CD4-positive, CD25-positive, alpha-beta regulatory T cell (primary cell): ENCODE measurements at regions not wholly inside any gene's neighbourhood (a gene's known extent, or its start where the extent isn't known, plus 50 kb on each side); places are given as distances from the start of the nearest gene placed in this dataset.

Experiments
- ATAC-seq, 2 donors: fragments of 150-1000 bp; cut with Tn5 transposase; one replicate each; pipeline ENCODE4 v1.10.0; 2021; ENCODE audit warnings: low read depth in 2 of 2, moderate number of reproducible peaks in 2 of 2, moderate library complexity in 1 of 2
- DNase-seq, 3 donors: peaks; one replicate each; pipeline versions ENCODE4 v3.0.0 to v3.0.0-alpha.2; 2012 to 2022; ENCODE audit warnings: mixed read lengths in 1 of 3
- H3K27ac ChIP-seq: one replicate; pipeline ENCODE4 v1.7.0; 2013; ENCODE audit warnings: mild to moderate bottlenecking, low read length; ENCODE audit not compliant: insufficient read depth, poor library complexity, severe bottlenecking
- H3K27me3 ChIP-seq: one replicate; pipeline ENCODE4 v1.7.0; 2013; ENCODE audit warnings: low read length; ENCODE audit not compliant: control insufficient read depth, insufficient read depth
- H3K36me3 ChIP-seq: one replicate; pipeline ENCODE4 v1.7.0; 2013; ENCODE audit warnings: mild to moderate bottlenecking, low read length, moderate library complexity; ENCODE audit not compliant: control insufficient read depth, insufficient read depth
- H3K4me1 ChIP-seq: 2 replicates; pipeline ENCODE4 v1.7.0; 2013; ENCODE audit warnings: mild to moderate bottlenecking, low read length; ENCODE audit not compliant: insufficient read depth, control insufficient read depth, poor library complexity, severe bottlenecking
- H3K4me3 ChIP-seq: one replicate; pipeline ENCODE4 v1.7.0; 2013; ENCODE audit warnings: low read depth, mild to moderate bottlenecking, low read length, moderate library complexity
- H3K9me3 ChIP-seq, 2 experiments: 1 replicate in 1 of 2; 2 replicates in 1 of 2; pipeline ENCODE4 v1.7.0; 2013; ENCODE audit warnings: low read length in 2 of 2, mild to moderate bottlenecking in 1 of 2, moderate library complexity in 1 of 2; ENCODE audit not compliant: control insufficient read depth in 2 of 2
- H3K27ac Mint-ChIP-seq, 3 donors: one replicate each; pipeline ENCODE4 v1.8.0; 2020 to 2022; ENCODE audit warnings: mild to moderate bottlenecking in 3 of 3, mixed read lengths in 3 of 3, moderate library complexity in 2 of 3
- H3K27me3 Mint-ChIP-seq: one replicate; pipeline ENCODE4 v1.8.0; 2022; ENCODE audit warnings: mild to moderate bottlenecking, mixed read lengths
- H3K36me3 Mint-ChIP-seq: one replicate; pipeline ENCODE4 v1.8.0; 2020; ENCODE audit warnings: mixed read lengths
- H3K4me1 Mint-ChIP-seq, 4 donors: one replicate each; pipeline ENCODE4 v1.8.0; 2020 to 2022; ENCODE audit warnings: mixed read lengths in 4 of 4, mild to moderate bottlenecking in 1 of 4
- H3K4me3 Mint-ChIP-seq, 4 donors: one replicate each; pipeline ENCODE4 v1.8.0; 2020 to 2022; ENCODE audit warnings: mild to moderate bottlenecking in 4 of 4, mixed read lengths in 4 of 4, moderate library complexity in 3 of 4
- H3K9me3 Mint-ChIP-seq, 7 donors: one replicate each; pipeline ENCODE4 v1.8.0; 2020 to 2022; ENCODE audit warnings: mixed read lengths in 7 of 7, mild to moderate bottlenecking in 3 of 7, moderate library complexity in 2 of 7

DNA sequence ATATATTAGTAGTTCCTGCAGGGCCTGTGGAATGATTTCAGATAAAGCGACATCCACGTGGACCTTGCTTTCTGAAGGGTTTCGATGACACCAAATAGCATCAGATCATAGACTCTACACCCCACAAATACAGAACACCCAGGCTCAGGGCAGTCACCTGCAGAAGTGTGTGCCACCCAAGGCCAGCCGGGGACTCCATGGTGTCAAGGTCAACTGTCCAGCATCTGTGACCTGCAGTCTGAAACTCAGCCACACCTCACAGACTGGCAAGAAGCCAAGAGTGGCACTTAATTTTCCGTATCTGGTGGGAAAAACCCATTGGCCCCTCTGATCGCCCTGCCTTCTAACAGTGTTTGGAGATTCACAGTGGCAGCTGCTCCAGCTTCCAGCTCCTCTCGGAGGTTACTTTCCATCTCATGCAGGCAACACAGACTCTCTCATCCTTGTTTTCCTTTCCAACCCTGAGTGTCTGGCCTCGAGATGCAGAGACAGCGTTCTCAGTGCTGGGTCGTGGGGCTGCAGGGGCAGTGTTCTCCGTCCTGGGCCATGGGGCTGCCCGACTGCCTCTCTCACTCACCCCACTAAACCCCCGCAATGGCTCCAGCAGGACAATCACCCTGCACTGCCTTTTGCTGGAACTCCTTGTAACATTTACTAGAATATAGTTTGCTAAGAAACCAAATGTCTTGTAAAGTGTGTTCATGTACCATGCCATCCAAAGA lies 221.9 kb downstream of the IRX2 start:
- no peak for ATAC-seq
- Mint-ChIP-seq H3K4me1 (no peaks in the 10 kb centered on the region), H3K4me3 (no peak overlapping the region), H3K36me3 (no peaks in the 10 kb centered on the region), H3K27ac (no peak overlapping the region), H3K9me3 (peaks cover 0 to 19% (median 3%) of the 10 kb centered on the region in 7 donors), H3K27me3 (no peaks in the 10 kb centered on the region)
- DNase-seq = no peak
- H3K27ac ChIP-seq = no peak overlapping the region
- no peaks in the 10 kb centered on the region for H3K27me3 ChIP-seq
- H3K9me3 ChIP-seq = no peaks in the 10 kb centered on the region
- no peaks in the 10 kb centered on the region for H3K36me3 ChIP-seq
- H3K4me3 ChIP-seq = no peak overlapping the region
- no peaks in the 10 kb centered on the region for H3K4me1 ChIP-seq

DNA sequence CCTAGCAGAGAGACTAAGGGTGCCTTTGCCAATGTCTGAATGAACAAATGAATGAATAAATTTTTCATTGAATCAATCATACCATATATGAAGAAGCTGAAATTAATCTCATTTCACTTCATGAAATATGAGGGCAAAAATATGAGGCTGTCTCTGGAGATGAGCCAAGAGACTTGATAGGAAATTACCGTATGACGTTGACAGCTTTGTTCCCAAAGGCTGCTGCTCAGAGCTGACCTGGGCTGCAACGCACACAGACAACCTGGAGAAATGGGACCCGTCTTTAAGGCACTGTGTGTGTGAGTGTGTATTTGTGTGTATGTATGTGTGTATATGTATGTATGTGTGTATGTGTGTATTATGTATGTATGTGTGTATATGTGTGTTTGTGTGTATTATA lies 226.1 kb downstream of the IRX2 start:
- Mint-ChIP-seq H3K9me3 (peaks cover 0 to 16% (median 3%) of the 10 kb centered on the region in 7 donors), H3K27ac (no peak overlapping the region), H3K4me3 (no peak overlapping the region), H3K36me3 (no peaks in the 10 kb centered on the region), H3K27me3 (no peaks in the 10 kb centered on the region), H3K4me1 (no peaks in the 10 kb centered on the region)
- no peaks in the 10 kb centered on the region for H3K36me3 ChIP-seq
- H3K27me3 ChIP-seq = no peaks in the 10 kb centered on the region
- ATAC-seq (no peak), DNase-seq (no peak)
- H3K9me3 ChIP-seq = no peaks in the 10 kb centered on the region
- no peak overlapping the region for H3K4me3 ChIP-seq
- H3K4me1 ChIP-seq = no peaks in the 10 kb centered on the region
- no peak overlapping the region for H3K27ac ChIP-seq

DNA sequence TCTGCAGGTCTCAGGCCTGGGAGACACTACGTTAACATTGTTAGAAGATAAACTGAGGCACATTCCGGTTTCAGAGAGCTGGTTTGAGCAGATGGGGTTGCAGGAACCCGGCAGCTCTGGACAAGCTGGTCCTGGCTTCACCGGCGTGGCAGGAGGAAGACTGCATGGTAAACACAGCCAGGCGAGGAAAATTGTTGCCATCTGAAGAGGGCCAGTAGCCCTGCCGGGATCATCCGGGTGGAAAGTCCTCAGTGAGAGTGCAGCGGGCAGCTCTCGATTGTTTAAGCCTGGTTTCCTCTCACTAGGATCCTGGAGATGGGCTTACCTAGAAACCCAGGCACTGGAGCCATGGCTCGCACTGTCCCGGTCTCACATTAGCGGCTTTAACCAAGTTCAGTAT lies 226.9 kb downstream of the IRX2 start:
- no peaks in the 10 kb centered on the region for H3K36me3 Mint-ChIP-seq
- H3K27ac ChIP-seq = no peak overlapping the region
- H3K27ac Mint-ChIP-seq = no peak overlapping the region
- H3K4me3 Mint-ChIP-seq = no peak overlapping the region
- no peaks in the 10 kb centered on the region for H3K27me3 ChIP-seq
- no peak for DNase-seq
- no peaks in the 10 kb centered on the region for H3K36me3 ChIP-seq
- peaks cover 0 to 16% (median 3%) of the 10 kb centered on the region in 7 donors for H3K9me3 Mint-ChIP-seq
- H3K4me3 ChIP-seq = no peak overlapping the region
- no peaks in the 10 kb centered on the region for H3K4me1 ChIP-seq
- no peak for ATAC-seq
- no peaks in the 10 kb centered on the region for H3K9me3 ChIP-seq
- no peaks in the 10 kb centered on the region for H3K4me1 Mint-ChIP-seq
- H3K27me3 Mint-ChIP-seq = no peaks in the 10 kb centered on the region

DNA sequence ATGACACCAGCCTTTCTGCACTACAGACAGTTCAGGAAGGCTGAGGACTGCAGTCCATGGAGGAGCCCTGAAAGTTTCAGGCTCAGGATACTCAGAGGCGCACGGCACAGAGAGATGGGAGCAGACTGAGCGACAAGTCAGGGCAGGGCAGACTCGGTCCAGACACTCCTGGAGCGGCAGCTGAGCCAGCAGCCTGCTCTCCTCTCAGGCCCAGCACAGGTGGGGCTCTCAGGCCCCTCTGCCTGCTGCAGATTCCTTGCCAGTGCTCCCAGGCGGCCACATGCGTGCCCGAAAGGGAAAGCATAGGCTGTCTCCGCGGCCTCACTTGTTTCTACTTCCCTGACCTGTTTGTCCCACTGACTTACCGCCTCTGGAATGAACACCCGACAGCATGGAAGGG lies 228.3 kb downstream of the IRX2 start:
- peaks cover 0 to 16% (median 2%) of the 10 kb centered on the region in 7 donors for H3K9me3 Mint-ChIP-seq
- H3K36me3 Mint-ChIP-seq = no peaks in the 10 kb centered on the region
- no peak overlapping the region for H3K27ac Mint-ChIP-seq
- no peaks in the 10 kb centered on the region for H3K27me3 Mint-ChIP-seq
- no peak overlapping the region for H3K4me3 Mint-ChIP-seq
- Histone ChIP-seq H3K9me3 (no peaks in the 10 kb centered on the region), H3K27ac (no peak overlapping the region), H3K4me3 (no peak overlapping the region), H3K4me1 (no peaks in the 10 kb centered on the region), H3K27me3 (no peaks in the 10 kb centered on the region), H3K36me3 (no peaks in the 10 kb centered on the region)
- no peak for DNase-seq
- no peaks in the 10 kb centered on the region for H3K4me1 Mint-ChIP-seq
- ATAC-seq = no peak

DNA sequence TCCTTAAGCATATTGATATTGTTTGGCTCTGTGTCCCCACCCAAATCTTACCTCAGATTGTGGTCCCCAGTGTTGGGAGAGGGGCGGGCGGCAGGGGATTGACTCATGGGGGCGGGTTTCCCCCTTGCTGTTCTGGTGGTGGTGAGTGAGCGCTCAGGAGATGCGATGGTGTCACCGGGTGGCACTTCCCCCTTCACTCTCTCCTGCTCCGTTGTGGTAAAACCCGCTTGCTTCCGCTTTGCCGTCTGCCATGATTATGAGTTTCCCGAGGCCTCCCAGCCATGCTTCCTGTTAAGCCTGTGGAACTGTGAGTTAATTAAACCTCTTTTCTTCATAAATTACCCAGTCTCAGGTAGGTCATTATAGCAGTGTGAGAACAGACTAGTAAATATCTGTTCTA lies 229.1 kb downstream of the IRX2 start:
- Mint-ChIP-seq H3K9me3 (peaks cover 0 to 8% (median 2%) of the 10 kb centered on the region in 7 donors), H3K27me3 (no peaks in the 10 kb centered on the region), H3K36me3 (no peaks in the 10 kb centered on the region), H3K27ac (no peak overlapping the region), H3K4me3 (no peak overlapping the region), H3K4me1 (no peaks in the 10 kb centered on the region)
- ATAC-seq (no peak), DNase-seq (no peak)
- no peaks in the 10 kb centered on the region for H3K4me1 ChIP-seq
- H3K36me3 ChIP-seq = no peaks in the 10 kb centered on the region
- no peak overlapping the region for H3K27ac ChIP-seq
- H3K9me3 ChIP-seq = no peaks in the 10 kb centered on the region
- H3K27me3 ChIP-seq = no peaks in the 10 kb centered on the region
- no peak overlapping the region for H3K4me3 ChIP-seq

DNA sequence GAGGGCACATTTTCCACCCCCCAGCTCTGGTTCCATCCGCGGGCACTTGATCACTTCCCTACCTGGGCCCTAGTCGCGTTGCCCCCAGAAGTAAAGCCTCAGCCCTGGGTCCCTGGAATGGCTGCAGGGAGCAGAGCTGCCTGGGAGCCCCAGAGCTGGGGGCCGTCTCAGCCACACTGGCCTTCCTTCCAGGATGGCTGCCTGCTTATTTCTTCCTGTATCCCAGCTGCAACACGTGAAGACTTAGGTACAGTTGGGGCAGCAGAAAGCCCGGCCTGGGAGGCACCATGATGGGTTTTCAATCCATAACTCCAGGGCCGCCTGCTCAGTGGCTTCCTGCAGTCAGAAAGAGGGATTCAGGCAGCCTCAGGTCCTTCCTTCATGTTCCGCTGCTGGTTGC lies 232.3 kb downstream of the IRX2 start:
- no peaks in the 10 kb centered on the region for H3K36me3 Mint-ChIP-seq
- Histone ChIP-seq H3K4me1 (no peaks in the 10 kb centered on the region), H3K36me3 (no peaks in the 10 kb centered on the region), H3K9me3 (no peaks in the 10 kb centered on the region), H3K27ac (no peak overlapping the region), H3K27me3 (no peaks in the 10 kb centered on the region), H3K4me3 (no peak overlapping the region)
- ATAC-seq = no peak
- H3K4me1 Mint-ChIP-seq = no peaks in the 10 kb centered on the region
- H3K27me3 Mint-ChIP-seq = no peaks in the 10 kb centered on the region
- no peak overlapping the region for H3K27ac Mint-ChIP-seq
- no peak overlapping the region for H3K4me3 Mint-ChIP-seq
- H3K9me3 Mint-ChIP-seq = peaks cover 0 to 4% (median 2%) of the 10 kb centered on the region in 7 donors
- no peak for DNase-seq

DNA sequence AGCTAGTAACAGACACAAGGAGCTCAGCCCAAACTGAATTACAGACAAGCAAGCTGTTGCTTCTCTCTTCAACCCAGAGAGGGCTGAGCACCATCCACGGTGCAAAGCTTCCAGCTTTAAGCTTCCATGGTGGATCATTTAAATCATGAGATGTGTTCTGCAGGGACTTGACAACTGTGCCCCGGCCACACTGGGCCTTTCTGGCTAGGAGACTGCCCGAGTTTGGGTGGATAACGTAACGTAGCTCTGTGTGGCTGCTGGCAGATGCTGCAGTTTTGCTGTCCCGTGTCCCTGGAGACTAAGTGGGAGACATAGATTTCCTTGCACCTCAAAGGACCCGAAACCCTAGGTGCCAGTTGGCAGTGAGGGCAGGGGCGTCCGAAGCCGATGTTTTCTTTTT lies 234.0 kb downstream of the IRX2 start:
- no peak for DNase-seq
- ATAC-seq = no peak
- Mint-ChIP-seq H3K36me3 (no peaks in the 10 kb centered on the region), H3K4me3 (no peak overlapping the region), H3K27ac (no peak overlapping the region), H3K4me1 (no peaks in the 10 kb centered on the region), H3K27me3 (no peaks in the 10 kb centered on the region), H3K9me3 (peaks cover 0 to 4% (median 2%) of the 10 kb centered on the region in 7 donors)
- Histone ChIP-seq H3K4me3 (no peak overlapping the region), H3K27me3 (no peaks in the 10 kb centered on the region), H3K4me1 (no peaks in the 10 kb centered on the region), H3K9me3 (no peaks in the 10 kb centered on the region), H3K27ac (no peak overlapping the region), H3K36me3 (no peaks in the 10 kb centered on the region)

DNA sequence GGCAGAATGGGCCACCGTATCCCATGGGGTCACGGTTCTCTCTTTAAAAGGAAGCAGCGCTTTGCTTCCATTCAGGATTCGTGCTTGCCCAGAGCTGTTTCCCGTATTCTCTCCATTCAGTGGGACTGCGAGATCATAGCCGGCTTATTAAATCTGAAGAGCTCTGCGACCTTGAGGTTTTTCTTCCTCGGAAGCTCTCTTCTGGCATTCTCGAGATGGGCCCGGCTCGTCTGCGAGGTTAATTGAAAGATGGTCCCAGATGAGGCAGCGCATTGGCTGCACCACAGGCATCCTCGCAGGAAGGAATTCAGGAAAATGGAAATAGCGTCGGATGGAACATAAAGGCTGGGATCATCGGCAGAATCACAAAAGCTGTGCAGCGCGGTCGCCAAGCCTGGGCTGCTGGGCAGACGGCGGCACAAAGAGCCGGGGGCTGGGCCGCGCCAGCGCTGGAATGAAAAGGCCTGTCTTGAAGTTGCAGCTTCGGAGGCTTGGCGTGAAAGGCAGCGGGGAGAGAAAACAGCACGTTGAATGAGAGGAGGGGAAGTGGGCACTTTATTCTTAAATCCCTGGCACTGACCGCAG lies 236.2 kb downstream of the IRX2 start:
- H3K27me3 Mint-ChIP-seq = no peaks in the 10 kb centered on the region
- Histone ChIP-seq H3K27ac (no peak overlapping the region), H3K27me3 (no peaks in the 10 kb centered on the region), H3K36me3 (no peaks in the 10 kb centered on the region), H3K4me3 (no peak overlapping the region), H3K4me1 (no peaks in the 10 kb centered on the region), H3K9me3 (no peaks in the 10 kb centered on the region)
- DNase-seq = no peak
- no peaks in the 10 kb centered on the region for H3K36me3 Mint-ChIP-seq
- no peak for ATAC-seq
- H3K9me3 Mint-ChIP-seq = peaks cover 0 to 2% (median 0%) of the 10 kb centered on the region in 7 donors
- no peak overlapping the region for H3K4me3 Mint-ChIP-seq
- H3K27ac Mint-ChIP-seq = no peak overlapping the region
- no peaks in the 10 kb centered on the region for H3K4me1 Mint-ChIP-seq
